ENCODE measurements at regions not wholly inside any gene's neighbourhood (a gene's known extent, or its start where the extent isn't known, plus 50 kb on each side); places are given as distances from the start of the nearest gene placed in this dataset.

DNA sequence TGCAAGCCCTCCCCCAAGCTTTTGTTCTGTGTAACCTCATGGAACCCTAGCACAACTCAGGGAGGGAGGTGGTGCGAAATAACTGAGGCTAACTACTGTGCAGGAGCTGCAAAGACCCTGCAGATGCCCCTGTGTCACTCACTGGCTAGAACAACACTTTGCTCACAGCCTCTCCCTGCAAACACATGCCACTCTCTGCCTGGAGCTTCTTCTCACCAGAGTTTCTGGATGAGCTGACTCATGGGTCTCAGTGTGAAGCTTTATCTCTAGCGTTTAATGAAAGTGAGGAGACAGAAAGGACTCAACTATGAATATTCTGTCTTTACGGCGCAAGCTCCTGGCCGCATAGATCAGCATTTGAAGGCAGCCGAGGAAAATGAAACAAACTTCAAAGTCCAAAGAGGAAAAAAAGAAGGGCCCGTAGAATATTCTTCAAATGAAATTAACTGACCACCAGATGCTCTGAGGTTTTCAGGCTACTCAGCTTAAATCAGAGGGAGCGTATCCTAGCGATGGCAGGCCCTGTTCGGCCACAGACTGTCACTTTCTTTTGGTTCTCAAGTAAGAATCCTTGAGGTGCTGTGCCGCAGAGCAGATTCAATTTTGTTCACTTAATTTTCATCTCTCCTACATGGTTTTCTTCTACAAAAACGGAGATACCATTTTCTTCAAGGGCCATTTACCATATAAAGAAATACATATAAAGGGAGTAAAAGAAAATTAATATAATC lies 77.7 kb upstream of the TAS2R1 start:
- H2AFZ ChIP-seq (ENCODE audit: low read length), result peak overlapping the region; percentile 55; the same call in 1 of the 2 replicates
- H3K23me2 ChIP-seq (ENCODE audit: low read depth, low read length), result no peaks in the 10 kb centered on the region
- no peak overlapping the region for H2BK20ac ChIP-seq (ENCODE audit: low read length)
- H2AK5ac ChIP-seq (ENCODE audit: low read depth, low read length), result no peak overlapping the region
- DNase-seq (ENCODE audit: low read depth in 1 of 2, low spot score in 2 of 2) (no peak), FAIRE-seq (no peak)
- ChIA-PET CTCF (ENCODE audit: partially characterized antibody) (interaction anchor here (0.7 to 1.8 kb wide), 4 partner anchors 8 to 323 kb away, joined by 3 to 6 read pairs (median 4); no protein-coding TSS in a partner anchor), POLR2A (ENCODE audit: partially characterized antibody) (no interaction called here)
- H3K27ac ChIP-seq (ENCODE audit: low read depth, low read length), result no peak overlapping the region
- H2BK15ac ChIP-seq (ENCODE audit: low read length), result no peak overlapping the region
- no peak overlapping the region for H3K56ac ChIP-seq (replicated peaks; ENCODE audit: insufficient read length, low read depth, low read length)
- H2BK12ac ChIP-seq (ENCODE audit: low read depth, low read length), result no peak overlapping the region
- H3K14ac ChIP-seq (ENCODE audit: insufficient read length), result no peak overlapping the region
- H3K4me1 ChIP-seq (replicated peaks in 1 of 4; ENCODE audit: control insufficient read depth in 3 of 4, insufficient read depth in 4 of 4, low read length in 3 of 4), result 0 out of 7 replicates have a peak, but pooled peaks cover 0 to 2% (median 0%) of the 10 kb centered on the region in 4 experiments
- no peaks in the 10 kb centered on the region for H3K79me2 ChIP-seq (ENCODE audit: control insufficient read depth in 1 of 2, insufficient read depth in 2 of 2, low read length in 2 of 2)
- H3K79me1 ChIP-seq (ENCODE audit: low read depth, low read length), result no peaks in the 10 kb centered on the region
- H4K5ac ChIP-seq (ENCODE audit: insufficient read length, low read depth, low read length), result no peak overlapping the region
- H4K8ac ChIP-seq (ENCODE audit: extremely low read depth, insufficient read depth, low read length), result no peak overlapping the region
- no peaks in the 10 kb centered on the region for H3K9me3 ChIP-seq (ENCODE audit: insufficient read depth in 2 of 2, low read depth in 1 of 2, low read length in 1 of 2)
- 88% methylated on average over 12 of the region's 12 CpGs; no CpG with 5 or more reads in 1 of the 2 experiments for WGBS, 2 experiments (ENCODE audit: extremely low coverage in 1 of 2, insufficient coverage in 1 of 2, insufficient read length in 1 of 2, insufficient replicate concordance in 2 of 2, low coverage in 1 of 2, low lambda C conversion rate in 2 of 2, missing lambda C conversion rate in 1 of 2)
- no peak overlapping the region for H3K4ac ChIP-seq (replicated peaks; ENCODE audit: insufficient read length, low read depth, low read length)
- no peak overlapping the region for H3K4me2 ChIP-seq (ENCODE audit: insufficient read depth in 1 of 2, low read depth in 2 of 2, low read length in 2 of 2)
- H2BK120ac ChIP-seq (replicated peaks; ENCODE audit: low read depth, low read length), result no peak overlapping the region
- H3K36me3 ChIP-seq (ENCODE audit: control insufficient read depth in 2 of 4, insufficient read depth in 4 of 4, low read length in 3 of 4), result no peaks in the 10 kb centered on the region
- H2BK5ac ChIP-seq (ENCODE audit: low read depth, low read length), result no peak overlapping the region
- H3K27me3 ChIP-seq (replicated peaks in 1 of 4; ENCODE audit: control insufficient read depth in 3 of 4, extremely low read depth in 1 of 4, insufficient read depth in 3 of 4, low read length in 3 of 4), result no peaks in the 10 kb centered on the region
- H4K20me1 ChIP-seq (replicated peaks in 1 of 2; ENCODE audit: control insufficient read depth in 1 of 2, insufficient read depth in 2 of 2, low read length in 2 of 2), result no peaks in the 10 kb centered on the region
- no peak overlapping the region for H3K4me3 ChIP-seq (ENCODE audit: extremely low read depth in 1 of 4, insufficient read depth in 2 of 4, low read depth in 3 of 4, low read length in 4 of 4)
- no peak overlapping the region for H4K91ac ChIP-seq (replicated peaks; ENCODE audit: insufficient read length, low read length)
- peak overlapping the region; percentile 1; the same call in 1 of the 2 replicates for H3K18ac ChIP-seq (ENCODE audit: extremely low read depth, low read length)
- H3K23ac ChIP-seq (ENCODE audit: insufficient read length), result no peak overlapping the region
- no peak overlapping the region for H3K9ac ChIP-seq (replicated peaks in 1 of 4; ENCODE audit: extremely low read depth in 1 of 4, low read depth in 3 of 4, low read length in 3 of 4)
- TF ChIP-seq ATF2 (IDR thresholded peaks at IDR 0.05; ENCODE audit: low read length) (no peak), CBX8 (IDR thresholded peaks at IDR 0.05; ENCODE audit: borderline replicate concordance, low read depth, low read length) (no peak), SP4 (IDR thresholded peaks at IDR 0.05; ENCODE audit: low read length) (no peak), HDAC2 (IDR thresholded peaks at IDR 0.05; ENCODE audit: borderline replicate concordance in 1 of 2, low read depth in 2 of 2, low read length in 2 of 2) (no peak), SP2 (IDR thresholded peaks at IDR 0.05; ENCODE audit: low read length) (no peak), TCF12 (IDR thresholded peaks at IDR 0.05; ENCODE audit: low read depth, low read length) (no peak), CHD1 (IDR thresholded peaks at IDR 0.05; ENCODE audit: low read depth, low read length) (no peak), BRCA1 (IDR thresholded peaks at IDR 0.05; ENCODE audit: low read depth, low read length) (no peak)
